Nephron (organoid): ENCODE measurements at regions not wholly inside any gene's neighbourhood (a gene's known extent, or its start where the extent isn't known, plus 50 kb on each side); places are given as distances from the start of the nearest gene placed in this dataset.

Experiments used
- H3K27ac Mint-ChIP-seq, 3 experiments: 2 replicates each; pipeline ENCODE4 v1.8.0; 2020; ENCODE audit warnings: mixed read lengths in 3 of 3, mild to moderate bottlenecking in 2 of 3, moderate library complexity in 1 of 3
- H3K27me3 Mint-ChIP-seq: 2 replicates; pipeline ENCODE4 v1.8.0; 2021; ENCODE audit warnings: low read depth, mild to moderate bottlenecking, moderate library complexity, mixed read lengths
- H3K36me3 Mint-ChIP-seq: 2 replicates; pipeline ENCODE4 v1.8.0; 2020; ENCODE audit warnings: low read depth, mixed read lengths
- H3K4me1 Mint-ChIP-seq: 2 replicates; pipeline ENCODE4 v1.8.0; 2020; ENCODE audit warnings: mixed read lengths
- H3K4me3 Mint-ChIP-seq, 3 experiments: 2 replicates each; pipeline ENCODE4 v1.8.0; 2020; ENCODE audit warnings: mild to moderate bottlenecking in 3 of 3, mixed read lengths in 3 of 3, moderate library complexity in 2 of 3
- H3K9me3 Mint-ChIP-seq: 2 replicates; pipeline ENCODE4 v1.8.0; 2020; ENCODE audit warnings: mixed read lengths
- TF ChIP-seq, protein P1 (sequence below), 3 experiments: fragments of 200-600 bp; sonication (generic); IDR thresholded peaks; one replicate each; pipeline ENCODE4 v1.5.0; 2021; ENCODE audit warnings: antibody characterized with exemption in 3 of 3; ENCODE audit not compliant: unreplicated experiment in 3 of 3

- Mint-ChIP-seq H3K4me1 (no peaks in the 10 kb centered on the region), H3K4me3 (no peak overlapping the region), H3K36me3 (peaks cover 3% of the 10 kb centered on the region), H3K9me3 (peaks cover 4% of the 10 kb centered on the region), H3K27me3 (peaks cover 8% of the 10 kb centered on the region), H3K27ac (no peak overlapping the region)
- TF ChIP-seq, protein P1, sequence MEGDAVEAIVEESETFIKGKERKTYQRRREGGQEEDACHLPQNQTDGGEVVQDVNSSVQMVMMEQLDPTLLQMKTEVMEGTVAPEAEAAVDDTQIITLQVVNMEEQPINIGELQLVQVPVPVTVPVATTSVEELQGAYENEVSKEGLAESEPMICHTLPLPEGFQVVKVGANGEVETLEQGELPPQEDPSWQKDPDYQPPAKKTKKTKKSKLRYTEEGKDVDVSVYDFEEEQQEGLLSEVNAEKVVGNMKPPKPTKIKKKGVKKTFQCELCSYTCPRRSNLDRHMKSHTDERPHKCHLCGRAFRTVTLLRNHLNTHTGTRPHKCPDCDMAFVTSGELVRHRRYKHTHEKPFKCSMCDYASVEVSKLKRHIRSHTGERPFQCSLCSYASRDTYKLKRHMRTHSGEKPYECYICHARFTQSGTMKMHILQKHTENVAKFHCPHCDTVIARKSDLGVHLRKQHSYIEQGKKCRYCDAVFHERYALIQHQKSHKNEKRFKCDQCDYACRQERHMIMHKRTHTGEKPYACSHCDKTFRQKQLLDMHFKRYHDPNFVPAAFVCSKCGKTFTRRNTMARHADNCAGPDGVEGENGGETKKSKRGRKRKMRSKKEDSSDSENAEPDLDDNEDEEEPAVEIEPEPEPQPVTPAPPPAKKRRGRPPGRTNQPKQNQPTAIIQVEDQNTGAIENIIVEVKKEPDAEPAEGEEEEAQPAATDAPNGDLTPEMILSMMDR (IDR thresholded peaks at IDR 0.05; ENCODE audit: unreplicated experiment in 3 of 3), result no peak
Observed at GRCh38 chr21:35606578-35606977, 453.7 kb downstream of the SETD4 start.

DNA sequence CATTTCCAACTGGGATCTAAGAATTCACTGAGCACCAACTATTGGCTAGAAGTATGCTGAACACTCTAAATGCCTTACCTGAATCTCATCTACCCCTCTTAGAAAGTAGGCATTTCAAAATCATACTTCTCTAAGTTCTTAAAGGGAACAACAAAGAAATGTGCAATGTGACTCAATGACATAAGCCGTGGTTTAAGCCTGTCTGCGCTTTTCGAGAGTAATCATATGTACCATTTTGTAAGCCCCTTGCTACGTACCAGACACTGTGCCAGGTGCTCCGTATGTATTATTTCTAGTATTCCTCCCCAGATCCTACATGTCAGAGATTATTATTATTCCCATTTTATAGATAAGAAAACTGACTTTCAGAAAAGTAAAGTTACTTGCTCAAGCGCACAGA is 454.2 kb downstream of the SETD4 start:
- Mint-ChIP-seq H3K36me3 (peaks cover 3% of the 10 kb centered on the region), H3K4me3 (no peak overlapping the region), H3K27ac (no peak overlapping the region), H3K9me3 (peaks cover 4% of the 10 kb centered on the region), H3K27me3 (peaks cover 8% of the 10 kb centered on the region), H3K4me1 (no peaks in the 10 kb centered on the region)
- TF ChIP-seq, protein P1 (IDR thresholded peaks at IDR 0.05; ENCODE audit: unreplicated experiment in 3 of 3), result no peak

- Mint-ChIP-seq H3K9me3 (peaks cover 4% of the 10 kb centered on the region), H3K4me1 (no peaks in the 10 kb centered on the region), H3K27ac (no peak overlapping the region), H3K36me3 (peaks cover 3% of the 10 kb centered on the region), H3K4me3 (no peak overlapping the region), H3K27me3 (peaks cover 8% of the 10 kb centered on the region)
- TF ChIP-seq, protein P1 (IDR thresholded peaks at IDR 0.05; ENCODE audit: unreplicated experiment in 3 of 3), result no peak
Observed at GRCh38 chr21:35603494-35603893, 456.8 kb downstream of the SETD4 start.

- H3K36me3 Mint-ChIP-seq, result peaks cover 3% of the 10 kb centered on the region
- no peak overlapping the region for H3K27ac Mint-ChIP-seq
- no peaks in the 10 kb centered on the region for H3K4me1 Mint-ChIP-seq
- TF ChIP-seq, protein P1 (IDR thresholded peaks at IDR 0.05; ENCODE audit: unreplicated experiment in 3 of 3), result no peak
- H3K4me3 Mint-ChIP-seq, result no peak overlapping the region
- H3K9me3 Mint-ChIP-seq, result peaks cover 4% of the 10 kb centered on the region
- H3K27me3 Mint-ChIP-seq, result peaks cover 8% of the 10 kb centered on the region
Observed at GRCh38 chr21:35602811-35603362, 457.4 kb downstream of the SETD4 start.

DNA sequence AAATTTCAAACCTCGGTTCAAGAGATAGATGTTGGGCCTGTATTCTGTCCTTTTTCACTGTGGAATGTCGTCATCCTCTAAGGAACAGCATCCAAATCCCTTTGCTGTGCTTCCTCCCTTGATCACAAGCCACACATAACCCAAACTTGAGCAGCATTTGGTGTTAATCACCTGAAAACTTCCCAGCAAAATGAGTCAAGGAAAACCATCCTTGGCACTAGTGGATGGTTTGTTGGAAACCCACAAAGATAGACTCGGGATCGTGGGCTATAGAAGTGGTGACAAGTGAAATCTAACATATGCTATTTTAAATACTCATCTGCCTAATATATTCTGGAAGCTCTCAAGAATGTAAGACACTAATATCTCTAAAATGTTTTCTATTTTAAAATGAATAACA is 459.1 kb downstream of the SETD4 start:
- Mint-ChIP-seq H3K9me3 (no peaks in the 10 kb centered on the region), H3K4me3 (no peak overlapping the region), H3K27me3 (peaks cover 12% of the 10 kb centered on the region), H3K27ac (no peak overlapping the region), H3K36me3 (no peaks in the 10 kb centered on the region), H3K4me1 (no peaks in the 10 kb centered on the region)
- TF ChIP-seq, protein P1 (IDR thresholded peaks at IDR 0.05; ENCODE audit: unreplicated experiment in 3 of 3), result no peak

- Mint-ChIP-seq H3K4me1 (no peaks in the 10 kb centered on the region), H3K27me3 (peaks cover 12% of the 10 kb centered on the region), H3K27ac (no peak overlapping the region), H3K4me3 (no peak overlapping the region), H3K9me3 (no peaks in the 10 kb centered on the region), H3K36me3 (no peaks in the 10 kb centered on the region)
- TF ChIP-seq, protein P1 (IDR thresholded peaks at IDR 0.05; ENCODE audit: unreplicated experiment in 3 of 3), result no peak
Observed at GRCh38 chr21:35599164-35599563, 461.2 kb downstream of the SETD4 start.
